A204.1 (cell line): ENCODE measurements at regions not wholly inside any gene's neighbourhood (a gene's known extent, or its start where the extent isn't known, plus 50 kb on each side); places are given as distances from the start of the nearest gene placed in this dataset.
"Not testable (repeated sequence)": the region's sequence is repeated elsewhere in the genome, so short reads cannot be mapped to it uniquely, and the experiment has no call there.

Experiments
- FAIRE-seq: peaks from 2 replicates; lab custom pipeline; 2012; peaks lifted over from hg19 to GRCh38; lab: Jason Lieb, UNC

- FAIRE-seq, result not testable (repeated sequence)
Measured at GRCh38 chr1:143764831-143765230, 207.0 kb downstream of the FAM72C start.

DNA sequence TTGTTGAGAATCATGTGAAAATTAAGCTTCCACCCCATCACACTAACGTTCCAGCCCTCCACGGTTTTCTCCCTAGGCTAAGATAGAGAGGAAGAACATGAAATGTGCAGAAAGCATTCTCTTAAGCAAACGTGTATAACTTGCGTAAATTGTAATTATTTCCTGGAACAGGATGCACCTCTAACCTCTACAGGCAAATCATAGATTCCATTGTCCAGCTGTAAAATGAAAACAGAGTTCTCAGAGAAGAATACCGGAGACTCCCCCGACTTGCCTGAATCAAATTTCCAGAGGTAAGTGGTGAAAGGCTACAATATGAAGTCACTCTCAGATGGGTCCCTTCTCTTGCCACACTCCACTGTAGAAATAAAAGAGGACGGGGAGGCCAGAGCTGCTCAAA is 211.4 kb downstream of the FAM72C start:
- FAIRE-seq, result not testable (repeated sequence)

GRCh38 chr1:143755961-143756360 is 215.8 kb downstream of the FAM72C start:
- FAIRE-seq, result not testable (repeated sequence)

DNA sequence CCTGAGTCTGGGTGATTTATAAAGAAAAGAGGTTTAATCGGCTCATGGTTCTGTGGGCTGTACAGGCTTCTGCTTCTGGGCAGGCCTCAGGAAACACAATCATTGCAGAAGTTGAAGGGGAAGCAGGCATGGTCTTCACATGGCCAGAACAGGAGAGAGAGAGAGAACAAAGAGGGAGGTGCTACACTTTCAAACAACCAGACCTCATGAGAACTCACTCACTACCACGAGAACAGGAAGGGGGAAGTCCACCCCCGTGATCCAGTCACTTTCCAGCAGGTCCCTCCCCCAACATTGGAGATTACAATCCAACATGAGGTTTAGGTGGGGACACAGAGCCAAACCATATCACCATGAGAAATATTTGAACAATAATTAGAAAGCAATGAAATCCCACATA is 222.9 kb downstream of the FAM72C start:
- no peak for FAIRE-seq

DNA sequence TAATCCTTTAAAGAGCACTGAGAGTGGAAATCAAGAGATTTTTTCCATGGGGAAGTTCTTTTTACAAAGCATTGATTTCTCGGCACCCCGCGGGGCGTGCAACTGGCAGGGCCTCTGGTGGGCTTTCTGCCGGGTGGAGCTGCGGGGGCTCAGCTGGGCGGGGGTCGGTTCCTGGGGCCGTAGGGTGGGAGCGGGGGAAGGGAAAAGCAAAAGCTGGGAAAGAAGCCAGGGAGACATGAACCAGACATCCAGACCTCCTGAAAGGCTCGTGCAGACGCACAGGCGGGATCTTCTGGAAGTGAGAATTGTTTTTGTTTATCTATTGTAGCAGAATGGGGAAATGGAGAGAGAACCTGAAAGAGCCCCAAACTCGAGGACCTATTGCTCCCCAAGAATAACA is 235.2 kb downstream of the FAM72C start:
- no peak for FAIRE-seq

DNA sequence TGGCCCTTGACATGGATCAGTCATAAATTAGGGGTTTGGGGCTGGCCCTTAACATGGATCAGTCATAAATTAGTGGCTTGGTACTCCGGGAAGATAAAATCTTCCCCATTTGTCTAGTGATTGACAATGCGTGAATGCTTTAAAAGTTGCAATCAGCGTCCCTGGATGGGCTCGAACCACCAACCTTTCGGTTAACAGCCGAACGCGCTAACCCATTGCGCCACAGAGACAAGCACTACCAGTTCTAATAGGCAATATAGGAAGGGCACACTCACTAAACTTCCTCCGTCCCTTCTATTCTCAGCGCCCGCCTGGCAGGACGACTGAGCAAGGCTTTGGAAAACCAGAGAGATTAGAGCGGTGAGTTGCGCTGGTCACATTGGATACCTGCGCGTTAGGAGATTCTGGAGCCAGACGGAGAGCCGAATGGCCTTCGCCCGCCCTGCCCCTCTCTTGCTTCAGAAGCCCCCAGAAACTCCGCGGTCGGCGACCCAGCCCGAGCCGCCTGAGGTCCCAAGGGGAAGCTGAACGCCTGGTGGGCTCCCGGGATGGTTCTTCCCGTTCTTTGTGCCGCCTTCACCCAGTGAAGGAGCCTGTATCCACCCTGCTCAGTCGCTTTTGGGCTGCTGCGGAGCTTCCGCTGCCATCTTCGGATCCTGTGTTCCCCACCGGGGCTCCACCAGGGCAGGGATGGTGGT is 235.9 kb downstream of the FAM72C start:
- no peak for FAIRE-seq

DNA sequence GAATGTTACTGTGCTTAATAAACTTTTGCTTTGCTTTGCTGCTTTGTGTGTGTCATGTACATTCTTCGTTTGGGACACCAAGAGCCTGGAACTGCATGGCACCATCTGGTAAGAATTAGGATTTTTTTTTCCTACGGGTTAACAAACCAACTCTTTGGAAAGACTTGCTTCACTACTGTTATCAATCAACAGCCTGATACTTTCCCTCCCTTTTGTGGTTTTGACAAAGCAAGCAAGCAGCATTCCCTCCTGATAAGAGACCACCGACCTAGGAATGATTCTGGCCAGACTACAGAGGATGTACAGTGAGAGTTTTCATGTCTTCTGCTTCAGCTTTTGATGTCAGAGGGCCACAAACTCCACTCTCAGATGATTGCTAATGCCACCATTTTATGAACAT is 237.5 kb downstream of the FAM72C start:
- not testable (repeated sequence) for FAIRE-seq

DNA sequence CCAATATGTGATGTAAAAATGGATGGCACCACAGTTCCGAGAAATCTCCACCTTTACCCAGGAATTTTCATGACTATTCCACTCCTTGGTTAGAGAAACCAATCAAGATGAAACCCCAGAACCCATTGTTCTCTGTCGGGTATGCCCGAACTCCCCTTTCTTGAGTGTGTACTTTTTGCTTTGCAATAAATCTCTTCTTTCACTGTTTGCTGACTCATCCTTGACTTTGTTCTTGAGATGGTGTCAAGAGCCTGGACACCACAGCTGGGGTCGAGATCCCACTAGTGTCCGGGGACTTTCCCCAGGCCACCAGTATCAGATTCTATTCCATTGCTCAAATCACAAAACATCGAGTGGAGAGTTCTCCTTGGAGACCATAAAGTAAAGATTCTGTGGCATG is 240.9 kb downstream of the FAM72C start:
- FAIRE-seq, result not testable (repeated sequence)

DNA sequence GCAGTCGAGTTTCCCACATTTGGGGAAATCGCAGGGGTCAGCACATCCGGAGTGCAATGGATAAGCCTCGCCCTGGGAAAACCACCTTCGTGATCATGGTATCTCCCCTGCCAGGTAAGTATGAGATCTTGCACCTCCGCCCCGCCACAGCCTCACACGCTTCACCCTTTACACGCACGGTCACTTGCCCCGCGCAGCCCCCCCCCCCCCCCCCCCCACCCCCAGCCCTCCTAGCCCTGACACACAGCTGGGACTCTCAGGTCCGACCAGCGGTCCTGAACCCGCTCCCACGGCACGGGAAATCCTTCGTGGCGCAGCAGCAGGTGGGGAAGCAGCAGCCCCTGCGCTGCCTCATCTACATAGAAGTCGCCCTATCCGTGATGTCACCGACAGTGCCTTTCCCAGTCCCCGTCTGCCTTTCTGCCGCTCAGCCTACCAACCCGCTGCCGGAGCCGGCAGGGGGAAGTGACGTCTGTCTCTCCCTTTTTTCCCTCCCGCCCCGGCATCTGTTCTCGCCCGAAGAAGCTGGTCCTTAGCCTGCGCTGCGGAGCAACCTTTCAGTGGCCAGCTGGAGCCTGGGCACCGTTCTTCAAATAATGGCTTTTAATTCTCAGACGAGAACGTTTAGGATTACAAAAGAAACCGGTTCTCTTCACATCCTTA is 242.2 kb downstream of the FAM72C start:
- FAIRE-seq, result peak; percentile 27

DNA sequence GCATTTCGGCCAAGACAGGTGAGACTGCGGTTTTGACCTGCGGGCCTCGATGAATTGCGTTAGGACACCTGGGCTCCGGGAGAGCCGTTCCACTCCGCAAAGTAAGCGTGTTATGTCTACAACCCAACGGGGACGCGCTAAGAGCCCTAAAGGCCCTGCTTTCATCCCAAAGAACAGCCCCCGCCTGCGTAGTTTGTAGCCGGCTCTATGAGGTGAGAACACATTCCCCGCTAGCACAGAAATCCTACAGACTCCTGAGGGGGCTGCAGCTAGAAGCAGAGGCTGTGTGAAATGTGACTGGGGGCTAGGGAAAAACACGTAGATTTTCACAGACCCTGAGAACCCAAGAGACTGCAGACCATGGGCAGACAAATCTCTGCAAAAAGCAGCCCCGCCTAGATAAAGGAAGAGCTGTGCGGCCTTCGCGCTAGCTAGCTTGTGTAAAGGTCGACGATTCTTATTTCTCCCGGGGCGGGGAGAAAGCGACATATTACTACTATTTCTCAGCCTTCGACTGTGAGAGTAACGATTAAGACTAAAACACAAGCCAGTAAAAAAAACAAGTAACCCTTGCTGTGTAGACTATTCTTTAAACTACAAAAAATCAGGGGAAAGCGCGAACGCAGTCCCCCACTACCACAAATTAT is 242.9 kb downstream of the FAM72C start:
- peak; percentile 27 for FAIRE-seq

DNA sequence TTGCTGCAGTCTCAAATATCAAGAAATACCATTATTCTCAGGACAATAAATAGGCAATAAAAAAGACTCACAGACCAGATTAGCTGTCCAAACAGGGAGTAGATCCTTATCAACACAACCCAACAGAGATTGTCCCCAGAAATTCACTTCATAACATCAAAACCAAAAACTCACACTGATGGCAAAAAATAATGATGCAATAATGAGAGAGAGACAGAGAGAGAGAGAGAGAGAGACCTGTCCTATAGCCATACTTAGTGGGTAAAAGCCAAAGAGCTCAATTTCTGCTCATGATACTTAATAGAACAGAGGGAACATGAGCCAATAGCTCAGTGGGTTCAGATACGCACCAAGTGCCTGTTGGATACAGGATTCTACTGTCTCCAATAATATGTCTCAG is 244.5 kb downstream of the FAM72C start:
- no peak for FAIRE-seq

DNA sequence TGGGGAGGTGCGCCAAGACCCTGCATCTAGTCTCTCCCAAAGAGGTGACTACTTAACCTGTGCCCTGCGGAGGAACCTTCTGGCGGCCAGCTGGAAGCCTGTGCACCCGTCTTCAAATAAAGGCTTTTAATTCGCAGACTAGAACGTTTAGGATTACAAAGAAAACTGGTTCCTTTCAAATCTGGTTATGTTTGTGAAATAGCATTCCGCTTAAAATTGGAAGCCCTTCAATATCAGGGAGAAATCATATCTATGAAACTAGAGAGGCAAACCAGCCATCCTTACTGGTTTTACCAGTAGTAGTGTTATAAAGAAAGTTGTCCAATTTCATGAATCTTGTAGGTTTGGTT is 250.8 kb downstream of the FAM72C start:
- no peak for FAIRE-seq

- FAIRE-seq, result no peak
Measured at GRCh38 chr1:143720087-143721023, 251.4 kb downstream of the FAM72C start.

GRCh38 chr1:143718524-143718923 is 253.3 kb downstream of the FAM72C start:
- FAIRE-seq, result no peak

GRCh38 chr1:143718021-143718420 is 253.8 kb downstream of the FAM72C start:
- FAIRE-seq, result no peak

DNA sequence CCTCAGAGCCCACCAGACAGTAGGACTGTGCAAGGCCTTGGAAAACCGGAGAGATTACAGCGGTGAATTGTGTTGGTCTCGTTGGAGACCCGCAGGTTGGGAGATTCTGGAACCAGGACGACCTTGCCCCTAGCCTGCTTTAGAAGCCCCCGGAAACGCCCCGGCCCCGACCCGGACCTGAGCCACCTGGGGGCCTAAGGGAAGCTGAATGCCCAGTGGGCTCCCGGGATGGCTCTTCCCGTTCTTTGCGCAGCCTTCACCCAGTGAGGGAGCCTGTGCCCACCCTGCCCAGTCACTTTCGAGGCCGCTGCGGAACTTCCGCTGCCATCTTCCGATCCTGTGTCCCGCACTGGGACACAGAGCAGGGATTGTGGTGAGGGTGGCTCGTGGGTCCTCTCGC is 254.4 kb downstream of the FAM72C start:
- no peak for FAIRE-seq

GRCh38 chr1:143714913-143715312 is 256.9 kb downstream of the FAM72C start:
- not testable (repeated sequence) for FAIRE-seq

- not testable (repeated sequence) for FAIRE-seq
Measured at GRCh38 chr1:143709606-143710259, 262.1 kb downstream of the FAM72C start.

- not testable (repeated sequence) for FAIRE-seq
Measured at GRCh38 chr1:143702739-143703138, 269.0 kb downstream of the FAM72C start.

- no peak for FAIRE-seq
Measured at GRCh38 chr1:143699731-143700130, 272.1 kb downstream of the FAM72C start.

DNA sequence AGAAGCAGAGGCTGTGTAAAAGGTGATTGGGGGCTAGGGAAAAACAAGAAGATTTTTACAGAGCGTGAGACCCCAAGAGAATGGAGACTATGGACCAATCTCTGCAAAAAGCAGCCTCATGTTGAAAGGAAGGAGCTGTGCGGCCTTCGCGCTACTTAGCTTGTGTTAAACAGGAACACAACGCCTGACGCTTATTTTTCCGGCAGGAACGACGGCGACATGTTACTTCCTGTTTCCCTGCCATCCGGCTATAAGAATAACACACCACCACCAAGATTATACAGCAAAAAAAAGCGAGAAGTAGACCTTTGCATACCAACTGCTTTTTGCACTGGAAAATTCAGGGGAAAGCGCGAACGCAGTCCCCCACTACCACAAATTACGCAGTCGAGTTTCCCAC is 272.7 kb downstream of the FAM72C start:
- FAIRE-seq, result no peak

- FAIRE-seq, result no peak
Measured at GRCh38 chr1:143698016-143698415, 273.8 kb downstream of the FAM72C start.
